Colonic mucosa (tissue), 4 donors: ENCODE measurements at regions not wholly inside any gene's neighbourhood (a gene's known extent, or its start where the extent isn't known, plus 50 kb on each side); places are given as distances from the start of the nearest gene placed in this dataset.
A peak's percentile ranks its signal among the peaks of the same experiment; 100 is the strongest.

ENCODE experiments used
- DNase-seq: peaks from one replicate; pipeline ENCODE4 v3.0.0-alpha.2; 2020
- H3K27ac ChIP-seq: fragments of 200-600 bp; one replicate; pipeline ENCODE4 v1.8.0; 2021
- H3K27me3 ChIP-seq: fragments of 200-600 bp; one replicate; pipeline ENCODE4 v1.8.0; 2021
- H3K36me3 ChIP-seq: fragments of 200-600 bp; one replicate; pipeline ENCODE4 v1.8.0; 2021
- H3K4me1 ChIP-seq: fragments of 200-600 bp; one replicate; pipeline ENCODE4 v1.8.0; 2021; ENCODE audit warnings: mild to moderate bottlenecking
- H3K4me3 ChIP-seq: fragments of 200-600 bp; one replicate; pipeline ENCODE4 v1.8.0; 2021
- H3K9ac ChIP-seq, 2 donors: one replicate each; pipeline ENCODE4 v1.7.0; 2013; ENCODE audit warnings: control low read depth in 2 of 2, low read depth in 2 of 2, low read length in 2 of 2
- H3K9me3 ChIP-seq: fragments of 200-600 bp; one replicate; pipeline ENCODE4 v1.8.0; 2021
- CTCF ChIP-seq: fragments of 200-600 bp; IDR thresholded peaks from one replicate; pipeline ENCODE4 v1.8.0; 2022; ENCODE audit warnings: antibody characterized with exemption, mild to moderate bottlenecking
- intact Hi-C: fragments of 100-400 bp; cut with DNase I; formaldehyde crosslinking; loops from one replicate; pipeline ENCODE4 v1.14.1; 2022
- donor health status: healthy.
- donor health status: DM: no; HTN: no; CAD: no.
- donor health status: DM: no; HTN: no; CAD: no.

GRCh38 chr12:118651487-118651886 is 275.1 kb downstream of the SUDS3 start:
- Histone ChIP-seq H3K9me3 (no peaks in the 10 kb centered on the region), H3K9ac (no peak overlapping the region), H3K27ac (no peak overlapping the region), H3K4me3 (no peak overlapping the region), H3K27me3 (no peaks in the 10 kb centered on the region), H3K4me1 (no peaks in the 10 kb centered on the region), H3K36me3 (no peaks in the 10 kb centered on the region)
- no peak for TF ChIP-seq CTCF
- intact Hi-C loops = no loop called here
- DNase-seq = no peak

GRCh38 chr12:118655588-118655987 is 279.2 kb downstream of the SUDS3 start:
- intact Hi-C loops = no loop called here
- no peak overlapping the region for H3K4me3 ChIP-seq
- no peak overlapping the region for H3K9ac ChIP-seq
- H3K27ac ChIP-seq = no peak overlapping the region
- DNase-seq = no peak
- no peak for TF ChIP-seq CTCF
- H3K27me3 ChIP-seq = no peaks in the 10 kb centered on the region
- no peaks in the 10 kb centered on the region for H3K9me3 ChIP-seq
- H3K4me1 ChIP-seq = no peaks in the 10 kb centered on the region
- H3K36me3 ChIP-seq = no peaks in the 10 kb centered on the region

DNA sequence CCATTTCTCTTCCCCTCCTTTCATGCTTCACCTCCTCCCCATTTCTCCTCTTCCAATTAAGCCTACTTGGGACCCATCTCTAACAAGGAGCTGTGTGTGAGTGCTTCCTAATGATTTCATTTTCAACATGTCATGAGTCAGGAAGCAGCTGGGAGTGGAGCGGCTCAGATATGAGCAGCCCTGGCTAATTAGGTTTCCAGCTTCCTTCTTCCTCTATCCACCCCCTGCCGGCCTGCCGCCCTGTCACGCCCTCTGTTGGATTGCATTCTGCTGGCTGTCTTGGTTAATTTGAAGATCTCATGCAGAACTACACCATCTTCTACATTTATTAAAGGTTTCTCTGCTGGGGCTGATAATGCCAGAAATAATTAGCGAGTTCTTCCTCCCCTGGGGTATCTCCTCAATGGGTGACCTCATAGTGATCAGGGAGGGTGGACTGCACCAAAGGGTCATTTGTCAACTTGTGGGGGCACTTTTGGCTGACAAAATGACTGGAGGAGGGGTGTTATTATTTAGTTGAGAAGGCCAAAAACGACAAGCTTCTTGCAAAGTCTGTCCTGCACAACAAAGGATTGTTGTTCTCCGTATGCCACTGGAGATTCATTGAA is 300.9 kb upstream of the SRRM4 start:
- H3K36me3 ChIP-seq = no peaks in the 10 kb centered on the region
- H3K9me3 ChIP-seq = no peaks in the 10 kb centered on the region
- no peak for TF ChIP-seq CTCF
- H3K9ac ChIP-seq = no peak overlapping the region
- intact Hi-C loops = no loop called here
- H3K4me1 ChIP-seq = no peaks in the 10 kb centered on the region
- DNase-seq = peak; percentile 43
- H3K4me3 ChIP-seq = no peak overlapping the region
- no peaks in the 10 kb centered on the region for H3K27me3 ChIP-seq
- no peak overlapping the region for H3K27ac ChIP-seq

DNA sequence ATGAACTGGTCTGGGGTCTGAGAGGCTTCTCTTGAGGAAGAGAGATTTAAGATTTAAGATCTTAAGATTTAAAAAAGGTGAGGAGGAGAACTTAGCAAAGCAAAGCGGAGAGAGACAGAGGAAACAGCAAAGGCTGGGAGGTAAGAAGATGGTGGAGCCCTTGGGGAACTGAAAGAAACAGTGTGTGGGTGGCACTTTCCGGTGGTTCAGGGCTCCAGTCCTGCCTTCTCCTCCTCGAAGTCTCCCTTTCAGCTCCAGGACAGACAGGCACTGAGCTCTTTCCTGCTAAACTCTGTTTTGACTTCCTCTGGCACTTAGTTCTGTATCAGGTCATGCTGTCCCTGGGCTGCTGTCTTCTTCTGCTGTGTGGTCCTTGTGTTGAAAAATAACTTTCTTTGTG is 298.7 kb upstream of the SRRM4 start:
- no peak for DNase-seq
- no peak for TF ChIP-seq CTCF
- no peaks in the 10 kb centered on the region for H3K27me3 ChIP-seq
- no peak overlapping the region for H3K27ac ChIP-seq
- no peak overlapping the region for H3K9ac ChIP-seq
- intact Hi-C loops = no loop called here
- H3K4me3 ChIP-seq = no peak overlapping the region
- H3K9me3 ChIP-seq = no peaks in the 10 kb centered on the region
- no peaks in the 10 kb centered on the region for H3K4me1 ChIP-seq
- no peaks in the 10 kb centered on the region for H3K36me3 ChIP-seq

DNA sequence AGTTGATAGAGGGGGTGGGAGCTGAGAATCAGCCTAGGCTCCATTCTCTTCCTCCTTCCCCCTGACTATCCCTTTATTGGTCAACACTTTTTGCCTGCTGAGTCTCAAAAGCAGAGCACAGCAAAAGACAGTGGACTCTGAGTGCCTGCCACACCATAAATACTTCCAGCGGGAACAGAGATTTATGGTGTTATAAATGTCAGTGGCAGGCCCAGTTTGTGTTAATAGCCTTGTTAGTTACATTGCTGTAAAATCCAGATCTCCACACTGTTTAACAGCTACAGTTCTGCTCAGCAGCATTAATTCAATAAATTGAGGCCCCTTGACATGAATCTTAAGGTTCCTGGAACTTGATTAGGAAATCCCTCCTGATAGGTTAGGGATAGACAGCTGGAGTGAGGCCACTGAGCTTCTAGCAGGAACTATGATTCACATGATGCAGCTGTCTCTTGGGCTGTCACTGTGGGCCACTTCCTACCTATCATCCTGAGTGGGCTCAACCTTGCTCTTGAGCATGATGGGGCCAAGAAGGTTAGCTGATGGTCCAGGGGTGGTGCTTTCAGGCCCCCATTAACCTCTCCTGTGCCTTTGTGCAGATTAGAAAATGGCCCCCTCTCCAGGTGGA is 295.2 kb upstream of the SRRM4 start:
- intact Hi-C loops = no loop called here
- H3K4me1 ChIP-seq = no peaks in the 10 kb centered on the region
- peak; percentile 31 for DNase-seq
- no peaks in the 10 kb centered on the region for H3K9me3 ChIP-seq
- no peaks in the 10 kb centered on the region for H3K27me3 ChIP-seq
- no peak for TF ChIP-seq CTCF
- no peaks in the 10 kb centered on the region for H3K36me3 ChIP-seq
- no peak overlapping the region for H3K4me3 ChIP-seq
- no peak overlapping the region for H3K9ac ChIP-seq
- no peak overlapping the region for H3K27ac ChIP-seq
